ENCODE measurements at regions not wholly inside any gene's neighbourhood (a gene's known extent, or its start where the extent isn't known, plus 50 kb on each side); places are given as distances from the start of the nearest gene placed in this dataset.

- TF ChIP-seq CTCF (conservative IDR thresholded peaks at IDR 0.05): no peak
- Mint-ChIP-seq H3K27me3 (peaks cover 23% of the 10 kb centered on the region), H3K27ac (no peak overlapping the region), H3K36me3 (no peaks in the 10 kb centered on the region), H3K9me3 (no peaks in the 10 kb centered on the region), H3K4me3 (no peak overlapping the region), H3K4me1 (ENCODE audit: unreplicated experiment) (peaks cover 11% of the 10 kb centered on the region)
- DNase-seq (ENCODE audit: extremely low spot score, unreplicated experiment): no peak
Measured at GRCh38 chr20:24112360-24112759, 123.8 kb upstream of the GGTLC1 start.

GRCh38 chr20:24111858-24112257, 123.3 kb upstream of the GGTLC1 start:
- Mint-ChIP-seq H3K36me3 (no peaks in the 10 kb centered on the region), H3K27ac (no peak overlapping the region), H3K27me3 (peaks cover 23% of the 10 kb centered on the region), H3K4me3 (no peak overlapping the region), H3K9me3 (no peaks in the 10 kb centered on the region), H3K4me1 (ENCODE audit: unreplicated experiment) (peaks cover 6% of the 10 kb centered on the region)
- no peak for DNase-seq (ENCODE audit: extremely low spot score, unreplicated experiment)
- TF ChIP-seq CTCF (conservative IDR thresholded peaks at IDR 0.05): no peak

GRCh38 chr20:24109537-24109936, 121.0 kb upstream of the GGTLC1 start:
- no peak for TF ChIP-seq CTCF (conservative IDR thresholded peaks at IDR 0.05)
- H3K27me3 Mint-ChIP-seq: peaks cover 33% of the 10 kb centered on the region
- no peaks in the 10 kb centered on the region for H3K9me3 Mint-ChIP-seq
- no peaks in the 10 kb centered on the region for H3K4me1 Mint-ChIP-seq (ENCODE audit: unreplicated experiment)
- no peak overlapping the region for H3K4me3 Mint-ChIP-seq
- DNase-seq (ENCODE audit: extremely low spot score, unreplicated experiment): no peak
- no peak overlapping the region for H3K27ac Mint-ChIP-seq
- no peaks in the 10 kb centered on the region for H3K36me3 Mint-ChIP-seq

GRCh38 chr20:24109008-24109407, 120.4 kb upstream of the GGTLC1 start:
- Mint-ChIP-seq H3K9me3 (no peaks in the 10 kb centered on the region), H3K36me3 (no peaks in the 10 kb centered on the region), H3K4me3 (no peak overlapping the region), H3K27ac (no peak overlapping the region), H3K27me3 (peaks cover 36% of the 10 kb centered on the region), H3K4me1 (ENCODE audit: unreplicated experiment) (no peaks in the 10 kb centered on the region)
- no peak for DNase-seq (ENCODE audit: extremely low spot score, unreplicated experiment)
- TF ChIP-seq CTCF (conservative IDR thresholded peaks at IDR 0.05): no peak

GRCh38 chr20:24108581-24108980, 120.0 kb upstream of the GGTLC1 start:
- Mint-ChIP-seq H3K4me3 (no peak overlapping the region), H3K27me3 (peaks cover 36% of the 10 kb centered on the region), H3K9me3 (no peaks in the 10 kb centered on the region), H3K36me3 (no peaks in the 10 kb centered on the region), H3K27ac (no peak overlapping the region), H3K4me1 (ENCODE audit: unreplicated experiment) (no peaks in the 10 kb centered on the region)
- no peak for DNase-seq (ENCODE audit: extremely low spot score, unreplicated experiment)
- TF ChIP-seq CTCF (conservative IDR thresholded peaks at IDR 0.05): no peak

GRCh38 chr20:24106801-24107445, 118.3 kb upstream of the GGTLC1 start:
- Mint-ChIP-seq H3K4me1 (ENCODE audit: unreplicated experiment) (no peaks in the 10 kb centered on the region), H3K9me3 (no peaks in the 10 kb centered on the region), H3K27ac (no peak overlapping the region), H3K27me3 (peaks cover 43% of the 10 kb centered on the region), H3K4me3 (no peak overlapping the region), H3K36me3 (no peaks in the 10 kb centered on the region)
- DNase-seq (ENCODE audit: extremely low spot score, unreplicated experiment): no peak
- TF ChIP-seq CTCF (conservative IDR thresholded peaks at IDR 0.05): no peak
